ENCODE measurements at regions not wholly inside any gene's neighbourhood (a gene's known extent, or its start where the extent isn't known, plus 50 kb on each side); places are given as distances from the start of the nearest gene placed in this dataset.

- DNase-seq (ENCODE audit: low read depth in 6 of 9, low spot score in 9 of 9) = no peak
- WGBS = 94% methylated on average over 8 of the region's 8 CpGs
- Histone ChIP-seq H3K27ac (ENCODE audit: low read depth in 1 of 2, low read length in 1 of 2) (no peak overlapping the region), H3K27me3 (ENCODE audit: control insufficient read depth in 2 of 2, insufficient read depth in 1 of 2, low read length in 1 of 2) (no peaks in the 10 kb centered on the region), H3K36me3 (ENCODE audit: control insufficient read depth in 2 of 2, insufficient read depth in 2 of 2, low read length in 1 of 2) (no peaks in the 10 kb centered on the region), H3K4me1 (ENCODE audit: control insufficient read depth in 2 of 2, insufficient read depth in 2 of 2, low read length in 2 of 2) (no peaks in the 10 kb centered on the region), H3K4me3 (ENCODE audit: low read length in 2 of 2) (no peak overlapping the region), H3K9me3 (ENCODE audit: control insufficient read depth in 2 of 2, insufficient read depth in 1 of 2, low read length in 1 of 2) (no peaks in the 10 kb centered on the region)
These were observed 291.8 kb downstream of the ICOS start for GRCh38 chr2:204228169-204228886.

- H3K27me3 ChIP-seq (ENCODE audit: control insufficient read depth in 2 of 2, insufficient read depth in 1 of 2, low read length in 1 of 2) = no peaks in the 10 kb centered on the region
- H3K27ac ChIP-seq (ENCODE audit: low read depth in 1 of 2, low read length in 1 of 2) = no peak overlapping the region
- no peaks in the 10 kb centered on the region for H3K36me3 ChIP-seq (ENCODE audit: control insufficient read depth in 2 of 2, insufficient read depth in 2 of 2, low read length in 1 of 2)
- peaks cover 0 to 5% of the 10 kb centered on the region in 2 donors for H3K9me3 ChIP-seq (ENCODE audit: control insufficient read depth in 2 of 2, insufficient read depth in 1 of 2, low read length in 1 of 2)
- H3K4me3 ChIP-seq (ENCODE audit: low read length in 2 of 2) = no peak overlapping the region
- H3K4me1 ChIP-seq (ENCODE audit: control insufficient read depth in 2 of 2, insufficient read depth in 2 of 2, low read length in 2 of 2) = no peaks in the 10 kb centered on the region
- no peak for DNase-seq (ENCODE audit: low read depth in 6 of 9, low spot score in 9 of 9)
- WGBS = 96% methylated on average over 3 of the region's 3 CpGs
These were observed 297.7 kb downstream of the ICOS start for GRCh38 chr2:204234248-204234647.

DNA sequence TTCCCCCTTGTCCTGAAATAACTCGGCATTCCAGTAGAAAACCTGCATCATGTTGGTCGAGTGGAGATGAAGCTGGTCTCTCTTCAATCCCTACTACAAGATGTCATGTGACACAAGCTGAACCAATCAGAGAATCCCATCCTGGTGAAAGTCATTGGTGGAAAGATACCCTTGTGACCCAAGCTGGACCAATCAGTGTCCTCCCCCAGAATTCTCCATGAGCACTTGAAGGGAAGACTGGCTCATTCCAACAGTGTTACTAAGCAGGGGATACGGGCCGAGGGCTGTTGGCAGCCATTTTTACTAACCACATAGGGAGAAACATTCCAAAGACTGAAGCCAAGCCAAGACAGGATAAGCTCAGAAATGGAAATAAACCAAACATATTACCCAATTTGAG is 298.3 kb downstream of the ICOS start:
- Histone ChIP-seq H3K4me1 (ENCODE audit: control insufficient read depth in 2 of 2, insufficient read depth in 2 of 2, low read length in 2 of 2) (no peaks in the 10 kb centered on the region), H3K27ac (ENCODE audit: low read depth in 1 of 2, low read length in 1 of 2) (no peak overlapping the region), H3K9me3 (ENCODE audit: control insufficient read depth in 2 of 2, insufficient read depth in 1 of 2, low read length in 1 of 2) (peaks cover 0 to 5% of the 10 kb centered on the region in 2 donors), H3K4me3 (ENCODE audit: low read length in 2 of 2) (no peak overlapping the region), H3K36me3 (ENCODE audit: control insufficient read depth in 2 of 2, insufficient read depth in 2 of 2, low read length in 1 of 2) (no peaks in the 10 kb centered on the region), H3K27me3 (ENCODE audit: control insufficient read depth in 2 of 2, insufficient read depth in 1 of 2, low read length in 1 of 2) (no peaks in the 10 kb centered on the region)
- WGBS = 98% methylated on average over 4 of the region's 4 CpGs
- no peak for DNase-seq (ENCODE audit: low read depth in 6 of 9, low spot score in 9 of 9)

GRCh38 chr2:204237416-204237815 is 300.9 kb downstream of the ICOS start:
- 81% methylated on average over 4 of the region's 4 CpGs for WGBS
- Histone ChIP-seq H3K9me3 (ENCODE audit: control insufficient read depth in 2 of 2, insufficient read depth in 1 of 2, low read length in 1 of 2) (peaks cover 0 to 5% of the 10 kb centered on the region in 2 donors), H3K27ac (ENCODE audit: low read depth in 1 of 2, low read length in 1 of 2) (no peak overlapping the region), H3K4me3 (ENCODE audit: low read length in 2 of 2) (no peak overlapping the region), H3K4me1 (ENCODE audit: control insufficient read depth in 2 of 2, insufficient read depth in 2 of 2, low read length in 2 of 2) (peaks cover 0 to 2% of the 10 kb centered on the region in 2 donors), H3K27me3 (ENCODE audit: control insufficient read depth in 2 of 2, insufficient read depth in 1 of 2, low read length in 1 of 2) (no peaks in the 10 kb centered on the region), H3K36me3 (ENCODE audit: control insufficient read depth in 2 of 2, insufficient read depth in 2 of 2, low read length in 1 of 2) (no peaks in the 10 kb centered on the region)
- no peak for DNase-seq (ENCODE audit: low read depth in 6 of 9, low spot score in 9 of 9)

DNA sequence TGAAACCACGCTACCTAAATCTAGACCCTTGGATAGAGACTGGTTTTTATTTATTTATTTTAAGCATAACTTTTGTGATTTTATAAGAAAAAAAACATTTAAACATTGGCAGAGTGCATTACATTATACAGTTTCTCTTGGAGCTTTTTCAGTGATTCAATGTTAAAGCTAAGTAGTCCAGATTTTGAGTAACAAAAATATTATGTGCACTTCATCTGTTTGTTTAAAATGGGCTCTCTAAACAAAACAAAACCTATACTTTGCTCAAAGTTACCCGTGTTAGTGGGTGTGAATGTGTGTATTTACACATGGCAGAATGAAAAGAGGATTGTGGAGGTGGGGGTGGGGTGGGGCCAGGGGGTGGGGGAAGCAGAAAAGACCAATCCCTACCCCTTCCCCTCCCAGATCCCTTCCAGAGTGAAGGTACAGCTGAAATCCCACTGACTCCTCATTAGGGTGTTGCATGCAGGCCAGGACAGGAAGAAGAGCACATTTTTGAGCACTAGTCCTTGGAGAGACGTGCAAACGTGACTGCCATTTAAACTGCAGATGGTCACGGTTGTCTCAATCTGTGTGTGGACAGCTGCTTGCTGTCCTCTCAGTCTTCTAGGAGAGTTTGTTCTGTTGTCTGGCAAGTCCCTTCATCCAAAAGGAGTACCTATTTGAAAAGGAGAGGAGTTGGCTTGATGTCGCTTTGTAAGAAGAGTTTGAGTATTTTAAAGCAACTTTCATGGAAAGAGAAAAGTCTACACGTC is 303.0 kb downstream of the ICOS start:
- Histone ChIP-seq H3K27ac (ENCODE audit: low read depth in 1 of 2, low read length in 1 of 2) (no peak overlapping the region), H3K27me3 (ENCODE audit: control insufficient read depth in 2 of 2, insufficient read depth in 1 of 2, low read length in 1 of 2) (no peaks in the 10 kb centered on the region), H3K9me3 (ENCODE audit: control insufficient read depth in 2 of 2, insufficient read depth in 1 of 2, low read length in 1 of 2) (peaks cover 0 to 5% of the 10 kb centered on the region in 2 donors), H3K4me1 (ENCODE audit: control insufficient read depth in 2 of 2, insufficient read depth in 2 of 2, low read length in 2 of 2) (peaks cover 0 to 7% of the 10 kb centered on the region in 2 donors), H3K4me3 (ENCODE audit: low read length in 2 of 2) (no peak overlapping the region), H3K36me3 (ENCODE audit: control insufficient read depth in 2 of 2, insufficient read depth in 2 of 2, low read length in 1 of 2) (no peaks in the 10 kb centered on the region)
- 69% methylated on average over 7 of the region's 7 CpGs for WGBS
- DNase-seq (ENCODE audit: low read depth in 6 of 9, low spot score in 9 of 9) = no peak

DNA sequence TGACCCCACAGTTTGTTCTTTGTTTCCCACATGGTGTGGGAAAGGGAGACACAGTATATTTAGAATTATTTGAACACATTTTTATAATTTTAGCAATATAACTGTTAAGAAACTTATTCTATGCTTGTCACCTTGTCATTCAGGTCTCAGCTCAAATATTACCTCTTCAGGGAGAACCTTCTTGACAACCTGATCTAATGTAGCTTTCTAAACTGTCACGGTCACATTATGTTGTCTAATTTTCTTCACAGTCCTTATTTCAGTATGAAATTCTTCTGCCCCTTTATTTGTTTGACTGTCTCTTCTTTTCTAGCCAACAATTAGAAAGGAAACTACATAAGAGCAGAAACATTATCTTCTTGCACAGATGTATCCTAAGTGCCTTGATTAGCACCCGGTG is 304.3 kb upstream of the PARD3B start:
- WGBS = 95% methylated on average over 2 of the region's 2 CpGs
- Histone ChIP-seq H3K9me3 (ENCODE audit: control insufficient read depth in 2 of 2, insufficient read depth in 1 of 2, low read length in 1 of 2) (no peaks in the 10 kb centered on the region), H3K36me3 (ENCODE audit: control insufficient read depth in 2 of 2, insufficient read depth in 2 of 2, low read length in 1 of 2) (no peaks in the 10 kb centered on the region), H3K27me3 (ENCODE audit: control insufficient read depth in 2 of 2, insufficient read depth in 1 of 2, low read length in 1 of 2) (no peaks in the 10 kb centered on the region), H3K4me3 (ENCODE audit: low read length in 2 of 2) (no peak overlapping the region), H3K4me1 (ENCODE audit: control insufficient read depth in 2 of 2, insufficient read depth in 2 of 2, low read length in 2 of 2) (peaks cover 0 to 7% of the 10 kb centered on the region in 2 donors), H3K27ac (ENCODE audit: low read depth in 1 of 2, low read length in 1 of 2) (no peak overlapping the region)
- no peak for DNase-seq (ENCODE audit: low read depth in 6 of 9, low spot score in 9 of 9)

- WGBS = 98% methylated on average over 3 of the region's 3 CpGs
- no peaks in the 10 kb centered on the region for H3K27me3 ChIP-seq (ENCODE audit: control insufficient read depth in 2 of 2, insufficient read depth in 1 of 2, low read length in 1 of 2)
- H3K36me3 ChIP-seq (ENCODE audit: control insufficient read depth in 2 of 2, insufficient read depth in 2 of 2, low read length in 1 of 2) = no peaks in the 10 kb centered on the region
- H3K9me3 ChIP-seq (ENCODE audit: control insufficient read depth in 2 of 2, insufficient read depth in 1 of 2, low read length in 1 of 2) = peaks cover 0 to 6% of the 10 kb centered on the region in 2 donors
- no peak for DNase-seq (ENCODE audit: low read depth in 6 of 9, low spot score in 9 of 9)
- peaks cover 17 to 38% of the 10 kb centered on the region in 2 donors for H3K4me1 ChIP-seq (ENCODE audit: control insufficient read depth in 2 of 2, insufficient read depth in 2 of 2, low read length in 2 of 2)
- no peak overlapping the region for H3K4me3 ChIP-seq (ENCODE audit: low read length in 2 of 2)
- H3K27ac ChIP-seq (ENCODE audit: low read depth in 1 of 2, low read length in 1 of 2) = no peak overlapping the region
These were observed 295.8 kb upstream of the PARD3B start for GRCh38 chr2:204249437-204249836.

- Histone ChIP-seq H3K9me3 (ENCODE audit: control insufficient read depth in 2 of 2, insufficient read depth in 1 of 2, low read length in 1 of 2) (peaks cover 0 to 6% of the 10 kb centered on the region in 2 donors), H3K4me3 (ENCODE audit: low read length in 2 of 2) (no peak overlapping the region), H3K27ac (ENCODE audit: low read depth in 1 of 2, low read length in 1 of 2) (peak overlapping the region in 1 of 2 donors; percentile 82), H3K4me1 (ENCODE audit: control insufficient read depth in 2 of 2, insufficient read depth in 2 of 2, low read length in 2 of 2) (peaks cover 23 to 51% of the 10 kb centered on the region in 2 donors), H3K36me3 (ENCODE audit: control insufficient read depth in 2 of 2, insufficient read depth in 2 of 2, low read length in 1 of 2) (no peaks in the 10 kb centered on the region), H3K27me3 (ENCODE audit: control insufficient read depth in 2 of 2, insufficient read depth in 1 of 2, low read length in 1 of 2) (no peaks in the 10 kb centered on the region)
- WGBS = 3% methylated on average over 2 of the region's 2 CpGs
- DNase-seq (ENCODE audit: low read depth in 6 of 9, low spot score in 9 of 9) = no peak
These were observed 294.6 kb upstream of the PARD3B start for GRCh38 chr2:204250692-204251091.

Data from thymus (tissue), 11 donors.